D721Med (cell line): ENCODE measurements at regions not wholly inside any gene's neighbourhood (a gene's known extent, or its start where the extent isn't known, plus 50 kb on each side); places are given as distances from the start of the nearest gene placed in this dataset.
A peak's percentile ranks its signal among the peaks of the same experiment; 100 is the strongest.

Source experiments
- DNase-seq: peaks from one replicate; pipeline ENCODE4 v3.0.0; 2011; ENCODE audit warnings: low spot score; ENCODE audit not compliant: insufficient read length
- FAIRE-seq: peaks from 2 replicates; lab custom pipeline; 2011; peaks lifted over from hg19 to GRCh38; lab: Jason Lieb, UNC
- CTCF ChIP-seq: IDR thresholded peaks from 2 replicates; pipeline ENCODE4 v1.5.1; 2012; ENCODE audit warnings: mild to moderate bottlenecking, control low read depth; ENCODE audit not compliant: insufficient read depth; ENCODE audit errors: missing control alignments

GRCh38 chr15:36401586-36401966 lies 177.8 kb upstream of the CDIN1 start:
- FAIRE-seq (no peak), DNase-seq (no peak)
- no peak for TF ChIP-seq CTCF

DNA sequence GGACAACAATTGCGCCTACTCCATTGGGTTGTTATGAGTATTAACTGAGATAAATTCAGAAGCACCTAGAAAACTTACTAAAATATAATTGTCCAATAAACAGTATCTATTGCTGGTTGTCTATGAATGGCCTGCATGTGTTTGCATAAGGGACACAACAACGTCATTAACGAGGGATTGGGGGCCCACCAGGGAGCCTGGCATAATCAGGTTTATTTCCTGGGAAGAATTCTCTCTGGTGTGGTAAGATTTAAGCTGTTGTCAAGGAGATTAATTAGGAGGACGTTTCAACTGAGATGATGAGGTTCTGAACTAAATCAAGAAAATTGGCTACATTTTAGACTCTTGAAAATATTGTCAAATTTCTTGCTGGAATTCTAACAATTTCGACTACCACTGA lies 176.1 kb upstream of the CDIN1 start:
- DNase-seq, result no peak
- no peak for TF ChIP-seq CTCF
- FAIRE-seq, result peak; percentile 38

- DNase-seq, result no peak
- TF ChIP-seq CTCF, result no peak
- FAIRE-seq, result no peak
These were observed 173.1 kb upstream of the CDIN1 start for GRCh38 chr15:36406366-36406765.

DNA sequence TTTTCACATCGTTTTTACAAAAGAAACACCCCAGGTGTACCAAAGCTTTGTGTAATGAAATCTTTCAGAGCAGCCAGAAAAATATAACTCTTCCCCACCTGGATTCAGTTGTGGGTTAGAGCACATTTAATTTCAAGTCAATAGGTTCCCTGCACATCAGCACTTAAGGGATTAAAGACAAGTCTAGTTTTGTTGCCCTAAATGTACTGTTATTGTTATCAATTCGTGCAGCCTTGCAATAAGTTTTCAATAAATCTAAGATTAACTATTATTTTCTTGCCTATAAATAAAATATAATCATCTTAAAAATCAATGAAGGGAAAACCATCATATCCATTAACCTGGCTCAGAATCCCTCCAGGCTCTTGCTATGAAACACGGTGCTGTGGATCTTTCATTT lies 172.5 kb upstream of the CDIN1 start:
- TF ChIP-seq CTCF, result no peak
- DNase-seq, result no peak
- no peak for FAIRE-seq

GRCh38 chr15:36407647-36408046 lies 171.8 kb upstream of the CDIN1 start:
- DNase-seq, result no peak
- no peak for TF ChIP-seq CTCF
- FAIRE-seq, result no peak

GRCh38 chr15:36409819-36410218 lies 169.6 kb upstream of the CDIN1 start:
- DNase-seq (no peak), FAIRE-seq (no peak)
- TF ChIP-seq CTCF, result no peak

DNA sequence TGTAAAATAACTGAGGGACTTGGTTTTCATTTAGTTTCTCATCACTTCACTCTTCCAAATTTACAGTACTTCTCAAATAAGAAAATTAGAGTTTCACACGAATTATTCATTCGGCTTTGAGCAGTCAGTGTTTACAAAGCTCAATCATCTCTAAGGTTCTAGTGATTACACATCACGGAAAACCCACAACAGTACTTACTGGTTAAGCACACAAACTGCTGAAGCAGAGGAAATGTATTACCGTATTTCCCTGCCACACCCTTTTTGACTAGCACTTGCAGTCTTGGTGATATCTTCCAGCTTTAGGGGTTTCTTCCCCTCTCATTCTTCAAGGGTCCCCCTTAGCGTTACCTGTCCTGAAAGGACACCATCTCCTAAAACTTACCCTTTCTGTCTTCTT lies 164.8 kb upstream of the CDIN1 start:
- DNase-seq, result no peak
- no peak for FAIRE-seq
- TF ChIP-seq CTCF, result no peak
